NCI-H345 (cell line): ENCODE measurements at regions not wholly inside any gene's neighbourhood (a gene's known extent, or its start where the extent isn't known, plus 50 kb on each side); places are given as distances from the start of the nearest gene placed in this dataset.
"Not testable (repeated sequence)": the region's sequence is repeated elsewhere in the genome, so short reads cannot be mapped to it uniquely, and the experiment has no call there.

Experiments
- DNase-seq: peaks from one replicate; lab custom pipeline; 2025; lab: John Stamatoyannopoulos, UW

- DNase-seq, result not testable (repeated sequence)
These were observed 50.4 kb upstream of the TTC34 start for GRCh38 chr1:2851918-2852317.

- DNase-seq, result no peak
These were observed 52.2 kb upstream of the TTC34 start for GRCh38 chr1:2853711-2854110.

DNA sequence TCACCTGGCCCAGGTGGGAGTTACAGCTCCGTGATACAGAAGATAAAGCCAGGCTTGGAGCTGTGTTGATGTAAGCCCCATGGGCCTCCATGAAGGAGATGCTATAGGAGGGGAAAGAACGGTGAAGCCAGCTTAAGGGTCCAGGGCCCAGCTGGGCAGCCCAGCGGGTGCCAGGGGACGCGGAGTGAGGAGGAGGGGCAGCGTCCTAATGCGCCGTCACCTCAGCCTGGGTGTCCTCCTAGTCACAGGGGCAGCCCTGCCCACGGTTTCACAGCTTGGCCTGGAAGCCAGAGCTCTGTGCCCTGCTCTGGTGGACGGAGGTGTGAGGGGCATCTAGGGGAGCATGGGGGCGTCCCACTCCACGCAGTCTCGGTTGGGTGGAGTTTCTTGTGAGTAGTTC is 52.7 kb upstream of the TTC34 start:
- DNase-seq, result no peak

DNA sequence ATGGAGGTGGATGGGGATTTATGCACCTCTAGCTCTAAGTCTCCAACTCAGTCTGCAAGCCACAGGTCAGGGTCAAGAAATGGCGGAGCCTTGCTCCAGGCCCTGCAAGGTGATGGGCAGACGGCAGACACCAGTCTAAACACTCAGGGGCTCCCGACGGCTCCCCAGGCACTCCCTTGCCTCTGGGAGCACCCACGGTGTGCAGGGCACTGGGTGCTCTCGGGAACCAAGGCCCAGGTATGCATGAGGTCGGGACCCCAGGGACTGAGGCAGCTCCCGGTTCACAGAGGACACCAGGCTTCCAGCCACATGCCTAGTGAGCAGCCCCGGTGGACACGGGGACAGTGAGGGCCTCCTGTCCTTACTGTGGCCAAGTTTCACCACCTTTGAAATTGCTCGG is 53.1 kb upstream of the TTC34 start:
- DNase-seq, result no peak

DNA sequence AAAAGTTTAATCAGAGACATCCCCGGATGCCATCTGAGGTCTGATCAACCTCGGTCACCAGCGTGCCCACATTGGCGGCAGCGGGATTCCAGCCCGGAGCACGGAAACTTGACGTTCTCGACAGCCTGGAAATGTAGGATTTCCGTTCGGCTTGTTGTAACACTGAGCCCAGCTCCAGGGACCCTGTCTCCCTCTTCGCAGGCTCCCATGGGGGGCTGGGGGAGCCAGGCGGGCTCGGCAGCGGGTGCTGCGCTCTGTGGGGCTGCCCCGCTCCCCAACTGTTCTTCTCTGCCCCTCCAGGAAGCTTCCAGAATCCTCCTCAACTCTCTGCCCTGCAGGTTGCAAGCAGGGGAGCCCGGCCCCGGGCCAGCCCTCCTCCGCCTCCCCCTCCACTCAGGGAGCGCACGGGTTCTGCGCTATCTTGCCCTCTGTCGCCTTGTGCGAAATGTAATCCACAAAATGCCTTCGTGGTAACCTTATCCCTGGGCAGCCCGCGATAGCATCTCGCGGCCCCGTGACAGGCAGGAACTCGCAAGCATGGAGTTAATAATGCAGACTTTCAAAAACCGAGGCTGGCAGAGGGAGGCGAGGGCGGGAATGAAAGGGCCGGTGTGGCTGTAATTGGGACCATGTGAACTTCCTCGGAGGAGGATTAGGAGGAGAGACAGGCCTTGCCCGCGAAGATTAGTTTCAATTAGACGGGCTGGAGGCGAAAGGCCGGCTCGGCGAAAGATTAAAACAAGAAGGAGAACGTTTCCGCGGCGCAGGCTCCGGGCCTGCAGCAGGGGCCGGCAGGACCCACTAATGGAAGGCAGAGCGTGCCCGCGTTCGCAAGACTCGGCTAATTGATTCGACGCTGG is 53.9 kb upstream of the TTC34 start:
- DNase-seq, result no peak

DNA sequence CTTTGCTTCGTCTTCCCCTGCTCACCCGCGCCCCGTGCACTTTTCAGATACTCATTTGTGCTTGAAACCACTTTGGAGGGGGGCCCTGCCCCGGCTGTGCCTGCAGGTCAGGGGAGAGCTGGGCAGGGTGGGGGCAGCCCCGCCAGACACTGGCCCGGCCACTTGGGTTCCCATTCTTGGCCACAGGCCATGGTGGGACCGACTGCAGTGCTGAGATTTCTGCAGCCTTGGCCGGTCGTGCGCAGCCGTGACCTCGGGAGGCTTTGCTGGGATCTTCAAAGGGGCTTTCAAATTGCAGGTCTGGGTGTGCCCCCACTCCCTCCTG is 54.5 kb upstream of the TTC34 start:
- no peak for DNase-seq

DNA sequence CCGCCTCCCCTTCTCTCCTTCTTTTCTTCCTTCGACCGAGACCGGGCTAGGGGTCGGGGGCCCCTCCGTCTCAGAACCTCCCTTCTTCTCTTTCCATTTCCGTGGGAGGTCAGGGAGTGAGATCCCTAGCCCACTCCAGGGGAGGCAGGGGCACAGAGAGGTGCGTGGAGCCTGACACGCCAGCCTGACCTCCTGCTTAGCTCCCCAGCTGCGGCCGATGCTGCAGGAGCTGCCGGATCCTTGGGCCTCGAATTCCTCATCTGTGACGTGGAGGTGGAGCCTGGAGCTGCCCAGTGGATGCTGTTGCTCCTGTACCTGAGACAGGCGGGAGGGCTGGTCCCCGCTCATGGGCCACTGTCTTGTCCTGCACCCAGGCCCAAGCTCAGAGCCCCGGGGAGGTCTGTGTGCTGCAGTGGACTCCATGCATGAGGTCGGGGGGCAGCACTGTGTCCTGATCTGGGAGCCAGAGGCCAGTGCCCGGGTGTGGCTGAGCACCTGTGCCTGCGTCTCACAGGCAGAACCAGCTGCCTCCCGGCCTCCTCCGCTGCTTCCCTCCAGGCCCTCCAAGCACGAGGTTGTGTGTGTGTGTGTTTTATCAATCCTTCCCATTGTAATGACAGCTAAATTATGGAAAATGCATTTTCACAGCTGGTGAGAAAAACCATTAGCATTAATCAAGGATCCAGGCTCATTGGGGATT is 55.3 kb upstream of the TTC34 start:
- DNase-seq, result no peak

DNA sequence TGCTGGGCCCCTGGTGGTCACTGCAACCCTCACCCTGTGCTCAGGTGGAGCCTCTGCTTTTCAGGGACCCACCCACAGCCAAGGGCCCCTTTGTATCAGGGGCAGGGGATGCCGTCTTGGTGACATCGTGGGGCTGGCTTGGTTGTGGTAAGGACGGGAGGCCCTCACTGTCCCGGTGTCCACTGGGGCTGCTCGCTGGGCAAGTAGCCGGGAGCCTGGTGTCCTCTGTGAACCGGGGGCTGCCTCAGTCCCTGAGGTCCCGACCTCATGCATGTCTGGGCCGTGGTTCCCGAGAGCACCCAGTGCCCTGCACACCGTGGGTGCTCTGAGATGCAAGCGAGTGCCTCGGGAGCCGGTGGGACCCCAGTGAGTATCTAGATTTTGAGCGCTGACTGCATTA is 56.0 kb upstream of the TTC34 start:
- no peak for DNase-seq

GRCh38 chr1:2858676-2859075 is 57.2 kb upstream of the TTC34 start:
- no peak for DNase-seq

DNA sequence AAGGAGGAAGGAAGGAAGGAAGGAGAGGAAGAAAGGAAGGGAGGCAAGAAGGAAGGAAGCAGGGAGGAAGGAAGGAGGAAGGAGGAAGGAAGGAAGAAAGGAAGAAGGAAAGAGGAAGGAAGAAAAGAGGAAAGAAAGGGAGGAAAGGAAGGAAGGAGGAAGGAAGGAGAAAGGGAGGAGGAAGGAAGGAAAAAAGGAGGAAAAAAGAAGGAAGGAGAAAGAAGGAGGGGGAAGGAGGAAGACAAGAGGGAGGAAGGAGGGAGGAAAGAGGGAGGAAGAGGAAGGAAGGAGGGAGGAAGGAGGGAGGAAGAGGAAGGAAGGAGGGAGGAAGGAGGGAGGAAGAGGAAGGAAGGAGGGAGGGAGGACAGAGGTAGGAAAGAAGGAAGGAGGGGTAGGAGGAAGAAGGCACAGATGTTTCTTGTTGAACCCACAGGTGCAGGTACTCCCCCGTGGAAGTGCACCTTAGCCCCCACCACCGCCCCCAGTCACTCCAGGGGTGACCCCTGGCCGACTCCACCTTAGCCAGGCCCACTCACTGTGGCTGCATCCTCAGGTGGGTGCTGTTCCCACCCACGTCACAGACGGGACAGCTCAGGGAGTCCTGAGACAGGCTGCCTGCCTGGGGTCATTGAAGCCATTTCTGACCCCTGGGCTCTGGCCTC is 57.9 kb upstream of the TTC34 start:
- DNase-seq, result no peak

DNA sequence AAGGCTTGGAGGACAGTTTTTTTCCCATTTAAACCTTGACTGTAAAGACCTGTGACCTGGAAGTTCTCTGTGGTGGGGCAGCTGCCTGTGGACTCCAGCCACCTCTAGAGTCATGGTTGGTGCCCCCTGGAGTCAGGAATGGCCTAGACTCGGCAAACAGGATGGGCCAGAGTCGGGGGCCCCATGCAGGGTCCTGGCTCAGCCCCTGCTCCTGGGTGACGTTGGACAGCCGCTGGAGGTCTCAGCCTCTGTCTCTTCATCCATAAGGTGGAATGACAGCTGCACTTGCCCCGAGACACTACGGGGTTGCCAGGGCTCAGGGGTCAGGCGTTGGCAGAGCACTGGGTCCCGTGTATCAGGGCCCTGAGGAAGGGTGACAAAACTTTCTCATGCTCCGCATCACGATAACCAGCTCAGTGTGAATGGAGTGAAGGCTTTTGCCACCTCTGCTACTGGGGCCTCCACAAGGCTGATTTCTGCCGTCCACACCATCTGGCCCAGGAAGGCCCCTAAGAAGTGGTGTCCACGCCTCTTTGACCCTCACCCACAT is 58.5 kb upstream of the TTC34 start:
- DNase-seq, result no peak

- DNase-seq, result no peak
These were observed 59.1 kb upstream of the TTC34 start for GRCh38 chr1:2860476-2861142.

DNA sequence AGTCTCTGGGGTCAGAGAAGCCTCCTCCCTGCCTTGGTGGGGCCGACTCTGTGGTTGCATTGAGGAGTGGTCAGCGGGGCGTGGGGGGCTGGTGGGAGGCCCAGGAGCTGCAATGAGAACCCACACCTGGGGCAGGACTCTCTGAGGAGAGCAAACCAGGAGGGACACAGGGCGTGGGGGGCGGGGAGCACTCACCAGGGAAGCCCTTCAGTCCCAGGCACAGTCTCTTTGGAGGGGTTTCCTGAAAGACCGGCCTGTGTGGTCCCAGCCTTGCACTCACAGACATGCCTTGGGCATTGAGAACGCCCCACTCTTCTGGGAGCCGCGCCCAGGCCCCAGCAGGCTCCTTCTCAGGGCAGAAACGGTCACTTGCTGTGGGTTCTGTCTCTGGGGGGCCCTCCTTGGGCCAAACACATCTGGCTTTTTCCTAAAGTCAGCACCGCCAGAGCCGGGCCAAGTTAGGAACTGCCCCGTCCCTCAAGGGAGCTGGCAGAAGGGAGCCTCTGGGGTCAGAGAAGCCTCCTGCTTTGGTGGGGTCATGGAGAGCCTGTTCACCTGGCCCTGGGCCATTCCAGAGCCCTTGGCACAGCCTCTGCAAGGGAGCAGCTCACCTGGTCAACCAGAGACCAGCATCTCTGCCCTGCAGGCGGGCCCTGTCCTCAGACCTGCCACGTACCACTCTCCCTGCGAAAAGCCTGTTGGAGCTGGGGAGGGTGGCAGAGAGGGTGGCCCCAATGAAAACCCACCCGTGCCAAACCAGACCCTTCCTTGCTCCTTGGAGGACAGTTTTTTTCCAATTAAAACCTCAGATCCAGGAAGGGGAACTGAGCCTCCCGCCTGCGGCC is 59.9 kb upstream of the TTC34 start:
- DNase-seq, result no peak

DNA sequence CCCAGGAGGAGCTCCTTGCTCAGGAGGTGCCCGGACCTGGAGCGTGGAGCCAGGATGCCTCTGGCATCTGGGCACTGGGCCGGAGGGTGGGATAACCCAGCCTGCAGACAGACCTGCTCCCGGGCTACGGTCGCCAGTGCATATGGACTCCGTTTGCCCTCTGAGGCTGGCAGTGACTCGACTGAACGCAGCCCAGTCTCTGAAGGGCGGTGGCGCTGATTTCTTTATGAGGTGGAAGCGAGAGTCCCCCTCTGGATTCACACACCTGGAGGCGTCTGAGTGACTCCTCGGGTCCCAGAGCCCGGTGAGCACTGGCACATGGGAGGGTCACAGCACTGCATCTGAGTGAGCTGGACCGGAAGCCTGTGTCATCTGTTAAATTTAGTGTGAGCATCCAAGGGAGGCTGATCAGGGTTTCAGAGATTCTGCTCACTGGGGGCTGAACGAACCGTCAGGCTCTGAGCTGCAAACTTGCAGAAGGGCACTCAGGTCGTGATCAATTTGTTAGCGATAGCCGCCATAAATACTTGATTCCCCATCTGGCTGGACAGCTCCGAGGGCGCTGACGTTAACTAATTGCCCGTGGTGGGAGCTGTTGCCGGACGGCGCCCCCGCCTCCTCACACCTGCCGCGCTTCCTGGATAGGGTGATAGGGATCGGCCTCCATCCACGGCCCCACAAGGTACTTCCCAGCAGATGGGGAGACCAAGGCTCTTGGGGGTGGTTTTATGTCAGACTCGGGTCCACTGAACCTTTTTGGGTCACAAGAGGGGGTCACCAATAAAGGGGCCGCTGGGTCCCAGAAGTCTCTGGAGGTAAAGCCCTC is 60.7 kb upstream of the TTC34 start:
- DNase-seq, result no peak

GRCh38 chr1:2862814-2863647 is 61.5 kb upstream of the TTC34 start:
- no peak for DNase-seq

DNA sequence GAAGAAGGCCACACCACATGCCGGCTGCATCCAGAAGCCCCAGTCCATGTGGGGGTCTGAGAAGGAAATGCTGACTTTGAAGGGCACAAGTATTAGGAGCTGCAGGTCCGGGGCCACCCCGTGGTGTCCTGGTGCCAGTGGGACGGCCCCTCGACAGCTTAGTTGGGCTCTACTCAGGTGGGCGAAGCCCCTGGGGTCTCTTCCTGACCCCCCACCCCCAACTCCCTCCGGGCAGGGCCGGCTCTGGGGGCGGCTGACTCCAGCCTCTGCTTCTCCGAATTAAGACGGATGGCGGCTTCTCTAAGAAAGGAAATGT is 62.1 kb upstream of the TTC34 start:
- DNase-seq, result no peak

GRCh38 chr1:2864203-2864905 is 62.9 kb upstream of the TTC34 start:
- no peak for DNase-seq

DNA sequence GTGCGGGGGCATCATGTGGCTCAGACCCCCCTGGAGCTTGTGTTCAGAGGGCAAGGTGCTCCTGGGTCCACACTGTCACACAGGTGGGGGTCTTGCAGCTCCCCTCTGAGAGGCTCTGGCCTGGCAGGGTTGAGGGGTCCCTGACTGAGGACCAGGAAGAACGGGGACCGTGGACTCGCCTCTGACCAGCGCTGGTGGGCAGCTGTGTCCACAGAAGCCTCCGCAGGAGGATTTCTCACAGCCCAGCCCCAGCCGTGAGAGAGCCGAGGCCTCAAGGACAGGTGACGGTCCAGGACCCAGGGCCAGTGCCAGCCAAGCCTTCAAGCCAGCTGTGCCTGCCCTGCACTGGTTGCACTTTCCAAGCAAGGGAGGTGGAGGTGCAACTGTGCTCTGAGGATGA is 63.5 kb upstream of the TTC34 start:
- DNase-seq, result no peak
